Activated T-cell treated with anti-CD3 and anti-CD28 coated beads, Interleukin-2, amount 50 U/mL, for 48 hours (primary cell): ENCODE measurements at regions not wholly inside any gene's neighbourhood (a gene's known extent, or its start where the extent isn't known, plus 50 kb on each side); places are given as distances from the start of the nearest gene placed in this dataset.
A peak's percentile ranks its signal among the peaks of the same experiment; 100 is the strongest.

Experiments
- DNase-seq, 2 experiments: peaks; one replicate each; pipeline ENCODE4 v3.0.0-alpha.2; 2020

- DNase-seq: no peak
Observed at GRCh38 chr1:23639460-23640095, 52.0 kb upstream of the RPL11 start.

- no peak for DNase-seq
Observed at GRCh38 chr1:23638786-23639241, 52.8 kb upstream of the RPL11 start.

- DNase-seq: no peak
Observed at GRCh38 chr1:23638188-23638619, 53.4 kb upstream of the RPL11 start.

GRCh38 chr1:23636009-23636408, 55.6 kb upstream of the RPL11 start:
- no peak for DNase-seq

- DNase-seq: peak; percentile 69 to 76
Observed at GRCh38 chr1:23634840-23635651, 56.6 kb upstream of the RPL11 start.

- no peak for DNase-seq
Observed at GRCh38 chr1:23634518-23634839, 57.1 kb upstream of the RPL11 start.

GRCh38 chr1:23632479-23633160, 59.0 kb upstream of the RPL11 start:
- DNase-seq: no peak

- DNase-seq: no peak
Observed at GRCh38 chr1:23629708-23630290, 61.8 kb upstream of the RPL11 start.

GRCh38 chr1:23628951-23629387, 62.6 kb upstream of the RPL11 start:
- DNase-seq: no peak

- DNase-seq: peak in 1 of 2 experiments; percentile 37
Observed at GRCh38 chr1:23627069-23627735, 64.4 kb upstream of the RPL11 start.

- no peak for DNase-seq
Observed at GRCh38 chr1:23625929-23626535, 65.6 kb upstream of the RPL11 start.

- no peak for DNase-seq
Observed at GRCh38 chr1:23625459-23625858, 66.1 kb upstream of the RPL11 start.

GRCh38 chr1:23624440-23624839, 65.1 kb upstream of the ID3 start:
- peak; percentile 72 to 79 for DNase-seq

- DNase-seq: no peak
Observed at GRCh38 chr1:23622284-23622683, 63.0 kb upstream of the ID3 start.

- DNase-seq: no peak
Observed at GRCh38 chr1:23620605-23621004, 61.3 kb upstream of the ID3 start.

- peak; percentile 78 to 84 for DNase-seq
Observed at GRCh38 chr1:23619299-23620188, 60.2 kb upstream of the ID3 start.

- no peak for DNase-seq
Observed at GRCh38 chr1:23618586-23619083, 59.3 kb upstream of the ID3 start.

GRCh38 chr1:23617084-23617521, 57.8 kb upstream of the ID3 start:
- DNase-seq: no peak

GRCh38 chr1:23616292-23616824, 57.1 kb upstream of the ID3 start:
- DNase-seq: no peak

GRCh38 chr1:23615852-23616251, 56.6 kb upstream of the ID3 start:
- DNase-seq: no peak

GRCh38 chr1:23615423-23615822, 56.1 kb upstream of the ID3 start:
- no peak for DNase-seq
